ENCODE measurements at regions not wholly inside any gene's neighbourhood (a gene's known extent, or its start where the extent isn't known, plus 50 kb on each side); places are given as distances from the start of the nearest gene placed in this dataset.

GRCh38 chr6:9717568-9717967, 697.3 kb downstream of the TFAP2A start:
- Histone ChIP-seq H3K4me3 (replicated peaks in 1 of 3; ENCODE audit: low read depth in 2 of 3, low read length in 3 of 3) (no peak overlapping the region), H3K27ac (ENCODE audit: low read depth in 1 of 2, low read length in 2 of 2) (no peak overlapping the region), H3K4me1 (ENCODE audit: control insufficient read depth in 1 of 2, insufficient read depth in 2 of 2, low read length in 2 of 2) (no peaks in the 10 kb centered on the region), H3K36me3 (replicated peaks in 1 of 2; ENCODE audit: control insufficient read depth in 1 of 2, insufficient read depth in 2 of 2, low read length in 2 of 2) (no peaks in the 10 kb centered on the region), H2AFZ (ENCODE audit: insufficient read depth, low read depth, low read length, poor library complexity, severe bottlenecking) (no peak overlapping the region), H3K9me3 (replicated peaks in 1 of 2; ENCODE audit: control insufficient read depth in 1 of 2, insufficient read depth in 1 of 2, low read length in 2 of 2) (peaks cover 0 to 4% of the 10 kb centered on the region in 2 donors), H3K9ac (ENCODE audit: insufficient read depth, low read length, poor library complexity, severe bottlenecking) (no peak overlapping the region), H3K27me3 (ENCODE audit: control insufficient read depth in 2 of 2, insufficient read depth in 2 of 2, low read length in 2 of 2) (no peaks in the 10 kb centered on the region), H3K79me2 (ENCODE audit: insufficient read depth, low read length) (no peaks in the 10 kb centered on the region), H3K4me2 (replicated peaks; ENCODE audit: extremely low read depth, low read length, poor library complexity, severe bottlenecking) (no peak overlapping the region), H4K20me1 (ENCODE audit: insufficient read depth, low read length) (no peaks in the 10 kb centered on the region)
- no peak for DNase-seq
- no CpG with 5 or more reads among the region's 3 CpGs for WGBS (ENCODE audit: insufficient coverage)
- no peak for TF ChIP-seq CTCF (IDR thresholded peaks at IDR 0.05)
- Mint-ChIP-seq H3K4me1 (no peaks in the 10 kb centered on the region), H3K9me3 (peaks cover 5 to 11% (median 7%) of the 10 kb centered on the region in 7 donors), H3K27ac (no peak overlapping the region), H3K36me3 (no peaks in the 10 kb centered on the region), H3K4me3 (no peak overlapping the region), H3K27me3 (ENCODE audit: low read depth in 3 of 3) (no peaks in the 10 kb centered on the region)
- intact Hi-C loops (cut with micrococcal nuclease): no loop called here

- H3K4me3 ChIP-seq (replicated peaks in 1 of 3; ENCODE audit: low read depth in 2 of 3, low read length in 3 of 3): no peak overlapping the region
- H4K20me1 ChIP-seq (ENCODE audit: insufficient read depth, low read length): no peaks in the 10 kb centered on the region
- no CpG with 5 or more reads among the region's 1 CpG for WGBS (ENCODE audit: insufficient coverage)
- Mint-ChIP-seq H3K27me3 (ENCODE audit: low read depth in 3 of 3) (no peaks in the 10 kb centered on the region), H3K4me1 (peaks cover 4% of the 10 kb centered on the region), H3K36me3 (no peaks in the 10 kb centered on the region), H3K9me3 (peaks cover 0 to 3% (median 0%) of the 10 kb centered on the region in 7 donors), H3K4me3 (no peak overlapping the region), H3K27ac (no peak overlapping the region)
- no peak overlapping the region for H2AFZ ChIP-seq (ENCODE audit: insufficient read depth, low read depth, low read length, poor library complexity, severe bottlenecking)
- H3K79me2 ChIP-seq (ENCODE audit: insufficient read depth, low read length): no peaks in the 10 kb centered on the region
- no peak overlapping the region for H3K9ac ChIP-seq (ENCODE audit: insufficient read depth, low read length, poor library complexity, severe bottlenecking)
- no peak overlapping the region for H3K4me2 ChIP-seq (replicated peaks; ENCODE audit: extremely low read depth, low read length, poor library complexity, severe bottlenecking)
- TF ChIP-seq CTCF (IDR thresholded peaks at IDR 0.05): no peak
- no peaks in the 10 kb centered on the region for H3K27me3 ChIP-seq (ENCODE audit: control insufficient read depth in 2 of 2, insufficient read depth in 2 of 2, low read length in 2 of 2)
- no peaks in the 10 kb centered on the region for H3K9me3 ChIP-seq (replicated peaks in 1 of 2; ENCODE audit: control insufficient read depth in 1 of 2, insufficient read depth in 1 of 2, low read length in 2 of 2)
- no peaks in the 10 kb centered on the region for H3K4me1 ChIP-seq (ENCODE audit: control insufficient read depth in 1 of 2, insufficient read depth in 2 of 2, low read length in 2 of 2)
- intact Hi-C loops (cut with micrococcal nuclease): no loop called here
- no peaks in the 10 kb centered on the region for H3K36me3 ChIP-seq (replicated peaks in 1 of 2; ENCODE audit: control insufficient read depth in 1 of 2, insufficient read depth in 2 of 2, low read length in 2 of 2)
- H3K27ac ChIP-seq (ENCODE audit: low read depth in 1 of 2, low read length in 2 of 2): no peak overlapping the region
- no peak for DNase-seq
Measured at GRCh38 chr6:9711365-9711764, 703.5 kb downstream of the TFAP2A start.
